ACHN (cell line): ENCODE measurements at regions not wholly inside any gene's neighbourhood (a gene's known extent, or its start where the extent isn't known, plus 50 kb on each side); places are given as distances from the start of the nearest gene placed in this dataset.
"Not testable (repeated sequence)": the region's sequence is repeated elsewhere in the genome, so short reads cannot be mapped to it uniquely, and the experiment has no call there.

ENCODE experiments used
- DNase-seq: peaks from one replicate; pipeline ENCODE4 v3.0.0-alpha.2; 2015
- in situ Hi-C: cut with HindIII; loops from 2 replicates; pipeline ENCODE4 v1.10.0; 2017; ENCODE audit warnings: low sequenced_read_pairs, low pct_ligation_motif_present, low pct_unique_long_range_greater_than_20kb

- in situ Hi-C loops = no loop called here
- DNase-seq = no peak
These were observed 371.4 kb upstream of the TECRL start for GRCh38 chr4:64780664-64781063.

- in situ Hi-C loops = no loop called here
- DNase-seq = no peak
These were observed 368.0 kb upstream of the TECRL start for GRCh38 chr4:64777286-64777685.

GRCh38 chr4:64776820-64777219, 367.6 kb upstream of the TECRL start:
- in situ Hi-C loops = no loop called here
- no peak for DNase-seq

GRCh38 chr4:64774626-64775025, 365.4 kb upstream of the TECRL start:
- DNase-seq = no peak
- in situ Hi-C loops = no loop called here

GRCh38 chr4:64771149-64771548, 361.9 kb upstream of the TECRL start:
- DNase-seq = no peak
- in situ Hi-C loops = no loop called here

GRCh38 chr4:64767547-64767946, 358.3 kb upstream of the TECRL start:
- no peak for DNase-seq
- in situ Hi-C loops = no loop called here

GRCh38 chr4:64766565-64766964, 357.3 kb upstream of the TECRL start:
- no peak for DNase-seq
- in situ Hi-C loops = no loop called here

- DNase-seq = no peak
These were observed 346.8 kb upstream of the TECRL start for GRCh38 chr4:64756016-64756415.

GRCh38 chr4:64747919-64748715, 338.9 kb upstream of the TECRL start:
- DNase-seq = no peak
- in situ Hi-C loops = no loop called here

More at GRCh38 chr4:64756016-64756415, 346.8 kb upstream of the TECRL start:
- in situ Hi-C loops = no loop called here

- in situ Hi-C loops = no loop called here
- DNase-seq = no peak
These were observed 329.0 kb upstream of the TECRL start for GRCh38 chr4:64738240-64738639.

- DNase-seq, in situ Hi-C loops: not testable (repeated sequence)
These were observed 328.5 kb upstream of the TECRL start for GRCh38 chr4:64737854-64738138.

GRCh38 chr4:64737026-64737853, 328.0 kb upstream of the TECRL start:
- in situ Hi-C loops = no loop called here
- no peak for DNase-seq

- in situ Hi-C loops = no loop called here
- no peak for DNase-seq
These were observed 320.3 kb upstream of the TECRL start for GRCh38 chr4:64729561-64729960.

GRCh38 chr4:64727960-64728359, 318.7 kb upstream of the TECRL start:
- in situ Hi-C loops = no loop called here
- no peak for DNase-seq

- DNase-seq, in situ Hi-C loops: not testable (repeated sequence)
These were observed 318.1 kb upstream of the TECRL start for GRCh38 chr4:64727391-64727790.

- in situ Hi-C loops = no loop called here
These were observed 315.4 kb upstream of the TECRL start for GRCh38 chr4:64724689-64725088.

GRCh38 chr4:64721106-64721505, 311.9 kb upstream of the TECRL start:
- no peak for DNase-seq
- in situ Hi-C loops = no loop called here

More at GRCh38 chr4:64724689-64725088, 315.4 kb upstream of the TECRL start:
- DNase-seq = no peak

- in situ Hi-C loops = no loop called here
- no peak for DNase-seq
These were observed 308.8 kb upstream of the TECRL start for GRCh38 chr4:64718091-64718490.

- in situ Hi-C loops = no loop called here
- no peak for DNase-seq
These were observed 306.5 kb upstream of the TECRL start for GRCh38 chr4:64715741-64716140.
